C1 segment of cervical spinal cord (tissue), 14 donors: ENCODE measurements at regions not wholly inside any gene's neighbourhood (a gene's known extent, or its start where the extent isn't known, plus 50 kb on each side); places are given as distances from the start of the nearest gene placed in this dataset.

Source experiments
- DNase-seq, 14 donors: peaks; one replicate each; lab custom pipeline; 2025; lab: John Stamatoyannopoulos, UW

- DNase-seq = no peak
These were observed 634.4 kb downstream of the DHX35 start for GRCh38 chr20:39596554-39596953.

DNA sequence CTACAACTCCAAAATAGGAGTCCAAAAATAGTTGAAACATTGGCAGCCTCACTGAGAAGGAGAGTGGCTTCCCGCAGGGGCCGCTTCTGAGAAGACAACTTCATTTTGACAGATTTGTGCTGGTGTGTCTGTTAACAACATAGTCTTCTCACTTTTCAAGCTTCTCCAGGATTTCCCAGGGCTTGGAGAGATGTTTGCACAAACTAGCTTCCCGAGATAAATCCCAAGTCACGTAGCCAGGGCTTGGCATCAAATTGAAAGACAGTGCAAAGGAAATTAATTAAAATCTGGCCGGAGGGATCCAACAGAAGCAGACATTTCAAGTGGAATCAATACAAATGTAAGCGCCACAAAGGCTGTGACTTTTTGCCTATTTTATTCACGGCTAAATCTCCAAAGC lies 630.2 kb downstream of the DHX35 start:
- no peak for DNase-seq

GRCh38 chr20:39588148-39588757 lies 626.1 kb downstream of the DHX35 start:
- no peak for DNase-seq

DNA sequence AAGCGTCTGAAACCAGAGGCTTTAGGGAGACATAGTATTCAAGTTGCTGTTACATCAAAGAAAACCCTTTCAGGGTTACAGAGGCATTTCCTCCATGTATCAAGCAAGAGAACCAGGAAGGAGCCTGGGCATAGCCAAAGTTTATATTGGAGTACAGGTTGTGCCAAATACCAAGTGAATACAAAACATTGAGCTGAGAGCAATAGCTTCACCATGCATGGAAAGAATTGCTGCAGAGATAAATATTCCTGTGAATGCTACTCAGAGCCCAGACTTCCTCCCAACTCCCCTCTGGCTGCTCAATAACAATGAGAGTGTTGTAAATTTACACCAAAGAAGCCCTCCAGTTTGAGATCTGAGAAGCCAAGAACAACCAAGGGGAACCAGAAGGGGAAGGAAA lies 618.9 kb downstream of the DHX35 start:
- no peak for DNase-seq

GRCh38 chr20:39576771-39577170 lies 614.6 kb downstream of the DHX35 start:
- no peak for DNase-seq

GRCh38 chr20:39574061-39574460 lies 611.9 kb downstream of the DHX35 start:
- DNase-seq = no peak

GRCh38 chr20:39571171-39571570 lies 609.0 kb downstream of the DHX35 start:
- DNase-seq = no peak

DNA sequence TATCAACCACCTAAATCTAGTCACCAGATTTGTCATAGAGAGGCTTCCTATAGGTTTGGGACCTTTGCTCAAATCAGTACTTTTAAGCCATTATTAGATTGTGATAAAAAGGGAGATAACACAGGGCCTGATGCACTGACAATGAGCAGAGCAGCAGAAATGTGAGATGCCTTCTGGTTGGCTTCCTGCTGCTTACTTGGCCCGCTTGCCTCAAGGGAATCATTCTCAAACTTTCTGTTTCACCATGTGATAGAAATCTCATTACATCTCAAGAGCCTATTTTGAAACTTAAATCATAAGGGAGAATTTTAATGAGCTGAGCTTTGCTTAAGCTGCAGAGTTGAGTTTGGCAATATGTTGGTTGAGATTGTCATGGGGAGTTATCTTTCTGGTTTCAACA lies 606.0 kb downstream of the DHX35 start:
- DNase-seq = no peak

GRCh38 chr20:39563349-39563748 lies 601.2 kb downstream of the DHX35 start:
- DNase-seq = no peak

GRCh38 chr20:39554341-39554740 lies 592.2 kb downstream of the DHX35 start:
- no peak for DNase-seq

GRCh38 chr20:39553120-39553519 lies 591.0 kb downstream of the DHX35 start:
- no peak for DNase-seq

- DNase-seq = no peak
These were observed 587.6 kb downstream of the DHX35 start for GRCh38 chr20:39549733-39550132.

DNA sequence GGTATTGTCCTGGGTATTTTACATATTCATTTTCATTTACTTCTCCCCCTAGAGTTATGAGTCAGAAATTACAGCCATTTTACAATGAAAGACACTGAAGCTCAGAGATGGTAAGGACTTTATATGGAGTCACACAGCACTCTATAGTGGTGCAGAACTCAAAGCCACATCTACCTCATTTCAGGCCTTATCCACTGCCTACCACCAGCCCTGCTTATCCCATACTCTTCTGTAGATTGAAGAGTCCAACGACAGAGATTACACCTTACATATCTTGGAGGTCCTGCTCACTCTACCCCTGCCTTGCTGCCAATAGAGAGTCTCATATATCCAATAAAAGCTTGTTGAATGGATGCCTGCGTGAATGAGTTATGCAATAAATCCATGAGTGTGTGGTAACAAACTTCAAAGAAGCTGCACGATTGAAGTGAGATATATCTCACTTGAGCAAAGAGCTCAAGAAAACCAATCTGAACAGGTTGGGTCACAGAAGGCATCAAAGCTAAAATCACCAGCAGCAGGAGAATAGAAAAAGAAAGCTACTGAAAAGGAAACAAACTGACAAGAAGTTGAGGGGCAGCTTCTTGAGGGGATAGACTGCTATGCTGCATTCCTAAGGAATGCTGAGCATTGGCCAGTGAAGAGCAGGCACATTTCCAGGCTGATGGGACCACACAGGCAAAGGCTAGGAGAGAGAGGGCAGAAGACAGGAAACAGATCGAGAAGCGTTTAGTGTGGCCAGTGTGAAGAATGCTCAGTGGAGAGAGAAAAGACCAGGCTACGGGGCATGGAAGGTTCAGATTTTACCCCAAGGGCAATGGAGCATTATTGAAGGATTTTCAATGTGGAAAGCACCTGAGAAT lies 585.6 kb downstream of the DHX35 start:
- no peak for DNase-seq

DNA sequence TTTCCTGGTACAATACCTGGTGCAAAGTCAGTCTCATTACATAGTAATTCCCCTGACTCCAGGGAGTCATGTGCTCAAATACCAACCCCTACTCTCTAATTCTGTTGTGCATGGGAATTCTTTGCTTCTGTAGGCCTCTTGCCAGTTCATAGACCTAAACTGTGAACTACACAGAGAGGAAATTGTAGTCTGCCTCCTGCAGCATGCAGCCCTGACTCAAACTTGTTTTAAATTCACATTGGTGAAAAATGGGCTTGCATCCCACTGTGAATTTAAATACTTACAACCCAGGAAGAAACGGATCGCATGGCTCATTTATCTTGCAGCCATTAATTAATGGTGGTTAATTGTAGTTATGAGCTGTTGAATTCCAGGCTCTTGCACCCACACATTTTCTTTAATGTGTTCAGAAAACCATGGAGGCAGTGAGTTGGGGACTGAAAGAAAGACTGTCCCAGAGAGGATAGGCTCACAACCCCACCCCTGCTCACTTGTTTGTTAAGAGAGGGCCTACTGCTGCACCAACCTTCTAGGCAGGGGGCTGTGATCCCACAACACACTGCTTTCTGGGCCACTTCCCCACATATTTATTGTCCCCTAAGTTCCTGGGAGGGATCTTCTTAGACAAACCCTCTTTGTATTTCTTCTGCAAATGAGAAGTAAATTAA lies 579.1 kb downstream of the DHX35 start:
- no peak for DNase-seq

GRCh38 chr20:39538317-39538716 lies 576.2 kb downstream of the DHX35 start:
- DNase-seq = no peak

GRCh38 chr20:39535301-39535700 lies 573.2 kb downstream of the DHX35 start:
- no peak for DNase-seq

- DNase-seq = no peak
These were observed 572.7 kb downstream of the DHX35 start for GRCh38 chr20:39534846-39535245.

GRCh38 chr20:39533858-39534257 lies 571.7 kb downstream of the DHX35 start:
- no peak for DNase-seq

- no peak for DNase-seq
These were observed 570.1 kb downstream of the DHX35 start for GRCh38 chr20:39532205-39532604.

DNA sequence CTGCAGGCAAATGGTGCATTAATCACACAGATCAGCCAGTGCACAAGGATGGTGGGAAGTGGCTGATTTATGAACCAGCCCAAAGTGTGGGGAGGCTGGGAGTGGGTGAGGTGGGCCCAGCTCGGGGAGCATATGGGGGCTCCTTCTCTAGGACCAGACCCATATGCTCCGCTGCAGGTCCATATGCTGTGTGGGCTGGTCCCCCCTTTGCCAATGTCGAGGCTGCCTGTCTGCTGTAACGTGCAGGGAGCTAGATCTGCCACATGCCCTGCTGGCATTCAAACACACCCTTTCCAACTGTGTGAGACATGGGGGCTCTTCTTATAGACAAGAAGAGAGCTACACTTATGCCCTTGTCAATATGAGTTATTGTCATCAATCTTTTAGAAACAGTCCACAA lies 566.3 kb downstream of the DHX35 start:
- DNase-seq = no peak

GRCh38 chr20:39524371-39524911 lies 562.3 kb downstream of the DHX35 start:
- DNase-seq = peak in 1 of 14 donors; percentile 33

- DNase-seq = no peak
These were observed 561.3 kb downstream of the DHX35 start for GRCh38 chr20:39523405-39523804.
